Right atrium auricular region (tissue), 2 donors: ENCODE measurements at regions not wholly inside any gene's neighbourhood (a gene's known extent, or its start where the extent isn't known, plus 50 kb on each side); places are given as distances from the start of the nearest gene placed in this dataset.

ENCODE experiments used
- DNase-seq: peaks from one replicate; pipeline ENCODE4 v3.0.0-alpha.2; 2019; ENCODE audit warnings: low spot score
- H3K27ac ChIP-seq, 2 donors: fragments of 200-600 bp; sonication (generic); 1 replicate in 1 of 2; 2 replicates in 1 of 2; pipeline ENCODE4 v1.5.1; 2016 to 2019
- H3K27me3 ChIP-seq, 2 donors: fragments of 200-600 bp; sonication (generic); one replicate each; pipeline versions ENCODE4 v1.5.1 to v1.6.0; 2017 to 2019
- H3K36me3 ChIP-seq: fragments of 200-600 bp; sonication (generic); one replicate; pipeline ENCODE4 v1.5.1; 2016
- H3K4me1 ChIP-seq, 2 donors: fragments of 200-600 bp; sonication (generic); one replicate each; pipeline versions ENCODE4 v1.5.1 to v1.6.0; 2017 to 2019
- H3K4me3 ChIP-seq, 2 donors: fragments of 200-600 bp; sonication (generic); 1 replicate in 1 of 2; 2 replicates in 1 of 2; pipeline ENCODE4 v1.5.1; 2017 to 2019; ENCODE audit warnings: mild to moderate bottlenecking in 1 of 2, moderate library complexity in 1 of 2
- H3K9me3 ChIP-seq, 2 donors: fragments of 200-600 bp; sonication (generic); one replicate each; pipeline ENCODE4 v1.5.1; 2019
- CTCF ChIP-seq, 2 donors: fragments of 200-600 bp; sonication (generic); IDR thresholded peaks; one replicate each; pipeline ENCODE4 v1.5.1; 2019; ENCODE audit warnings: antibody characterized with exemption in 2 of 2

DNA sequence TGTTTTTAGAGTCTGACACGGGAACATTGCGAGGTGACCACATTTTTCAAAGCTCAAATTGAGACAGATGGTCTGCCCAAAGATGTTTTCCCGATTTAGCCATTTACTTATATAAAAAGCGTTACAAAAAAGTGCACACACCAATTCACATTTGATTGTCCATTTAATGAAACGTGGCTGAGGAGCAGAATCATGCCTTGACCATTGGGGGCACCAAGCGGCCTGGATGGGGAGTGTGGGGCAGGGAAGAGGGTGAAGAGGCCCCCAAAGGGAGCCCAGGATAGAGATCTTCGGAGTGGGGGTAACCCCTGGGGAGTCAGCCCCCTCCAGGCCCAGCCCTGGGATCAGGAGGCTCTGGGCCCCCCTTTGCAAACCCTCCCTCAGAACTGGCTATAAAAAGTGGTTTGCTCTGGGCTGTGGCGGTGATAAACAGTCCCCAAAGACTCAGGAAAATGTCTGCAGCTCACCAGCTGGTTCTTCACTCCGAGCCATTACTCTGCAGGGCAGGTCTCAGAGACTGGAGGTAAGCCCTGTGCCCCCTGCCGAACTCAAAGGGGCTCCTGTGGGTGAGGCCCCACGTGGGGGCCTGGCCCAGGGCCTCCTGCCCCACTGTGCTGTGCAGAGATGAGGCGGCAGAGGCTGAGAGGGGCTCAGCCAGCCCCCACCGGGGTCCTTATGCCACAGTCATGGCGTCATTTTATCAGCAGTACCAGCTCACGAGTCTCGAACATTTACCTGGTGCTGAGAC is 105.9 kb upstream of the SEC14L1 start:
- Histone ChIP-seq H3K27me3 (no peaks in the 10 kb centered on the region), H3K9me3 (peaks cover 0 to 11% of the 10 kb centered on the region in 2 donors), H3K36me3 (no peaks in the 10 kb centered on the region), H3K27ac (no peak overlapping the region), H3K4me1 (no peaks in the 10 kb centered on the region), H3K4me3 (no peak overlapping the region)
- no peak for DNase-seq
- no peak for TF ChIP-seq CTCF (IDR thresholded peaks at IDR 0.05)

- Histone ChIP-seq H3K27me3 (no peaks in the 10 kb centered on the region), H3K36me3 (no peaks in the 10 kb centered on the region), H3K9me3 (peaks cover 0 to 11% of the 10 kb centered on the region in 2 donors), H3K4me3 (no peak overlapping the region), H3K4me1 (no peaks in the 10 kb centered on the region), H3K27ac (no peak overlapping the region)
- DNase-seq: no peak
- no peak for TF ChIP-seq CTCF (IDR thresholded peaks at IDR 0.05)
Observed at GRCh38 chr17:77035526-77035925, 105.2 kb upstream of the SEC14L1 start.

DNA sequence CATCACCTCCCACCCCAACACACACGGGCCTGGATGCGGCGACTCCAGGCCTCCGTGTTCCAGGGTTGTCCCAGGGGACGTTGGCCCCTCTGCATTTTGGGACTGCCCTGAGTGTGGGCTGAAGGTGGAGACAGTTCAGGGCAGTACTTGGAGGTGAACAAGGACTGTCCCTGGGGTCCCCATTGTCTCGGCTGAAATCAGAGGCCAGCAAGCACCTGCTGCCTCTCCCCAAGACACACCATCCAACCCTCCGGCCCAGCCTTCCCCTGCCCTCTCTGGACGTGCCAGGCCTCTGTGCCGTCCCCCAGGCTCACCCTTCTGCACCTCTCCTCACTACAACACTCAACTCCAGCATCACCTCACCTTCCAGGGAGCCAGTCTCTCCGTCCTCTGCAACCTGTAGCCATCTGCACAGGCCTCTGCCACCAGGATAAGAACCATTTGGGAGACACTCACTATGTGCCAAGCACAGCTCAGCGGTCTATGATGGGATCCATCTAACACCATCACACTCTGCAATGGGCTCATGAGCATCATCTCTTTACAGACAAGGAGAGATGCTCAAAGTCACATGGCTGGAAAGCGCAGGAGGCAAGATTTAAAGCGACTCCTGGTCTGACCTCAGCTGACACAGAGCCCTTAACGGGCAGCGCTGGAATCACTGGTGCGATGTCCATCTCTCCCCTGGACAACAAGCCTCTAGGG is 104.5 kb upstream of the SEC14L1 start:
- peaks cover 0 to 10% of the 10 kb centered on the region in 2 donors for H3K9me3 ChIP-seq
- H3K36me3 ChIP-seq: no peaks in the 10 kb centered on the region
- no peak overlapping the region for H3K4me3 ChIP-seq
- H3K27me3 ChIP-seq: no peaks in the 10 kb centered on the region
- no peak for DNase-seq
- no peak overlapping the region for H3K27ac ChIP-seq
- TF ChIP-seq CTCF (IDR thresholded peaks at IDR 0.05): no peak
- H3K4me1 ChIP-seq: no peaks in the 10 kb centered on the region

- H3K9me3 ChIP-seq: peaks cover 0 to 3% of the 10 kb centered on the region in 2 donors
- H3K4me1 ChIP-seq: no peaks in the 10 kb centered on the region
- no peak overlapping the region for H3K4me3 ChIP-seq
- H3K27ac ChIP-seq: no peak overlapping the region
- TF ChIP-seq CTCF (IDR thresholded peaks at IDR 0.05): no peak
- no peaks in the 10 kb centered on the region for H3K36me3 ChIP-seq
- H3K27me3 ChIP-seq: no peaks in the 10 kb centered on the region
- DNase-seq: no peak
Observed at GRCh38 chr17:77036841-77037381, 103.9 kb upstream of the SEC14L1 start.

DNA sequence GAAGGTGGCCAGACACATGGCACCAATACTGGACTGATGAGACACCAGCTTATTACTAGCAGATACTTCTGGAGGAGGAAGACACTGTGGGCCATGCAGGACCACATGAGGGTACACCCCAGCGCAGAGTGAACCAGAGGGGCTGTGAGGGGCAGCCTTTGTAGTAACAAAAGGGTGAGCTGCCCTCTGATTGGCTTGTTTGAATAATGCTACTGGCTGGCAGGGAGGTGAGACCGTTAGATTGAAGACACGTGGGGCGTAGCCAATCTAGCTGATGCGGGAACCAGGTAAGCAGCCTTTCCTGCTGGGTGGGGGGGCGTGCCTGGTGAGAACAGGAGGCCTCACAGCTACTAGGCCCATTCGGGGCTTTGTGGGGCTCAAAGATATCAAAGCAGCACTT is 102.8 kb upstream of the SEC14L1 start:
- H3K27me3 ChIP-seq: no peaks in the 10 kb centered on the region
- no peaks in the 10 kb centered on the region for H3K9me3 ChIP-seq
- no peaks in the 10 kb centered on the region for H3K36me3 ChIP-seq
- H3K4me3 ChIP-seq: no peak overlapping the region
- no peak overlapping the region for H3K27ac ChIP-seq
- no peak for TF ChIP-seq CTCF (IDR thresholded peaks at IDR 0.05)
- H3K4me1 ChIP-seq: no peaks in the 10 kb centered on the region
- no peak for DNase-seq
